CD8-positive, alpha-beta memory T cell (primary cell): ENCODE measurements at regions not wholly inside any gene's neighbourhood (a gene's known extent, or its start where the extent isn't known, plus 50 kb on each side); places are given as distances from the start of the nearest gene placed in this dataset.

Experiments used
- CTCF ChIA-PET: fragments of 350-600 bp; sonication (Branson Sonifier 250); formaldehyde crosslinking; loops from one replicate; lab custom pipeline; 2021; ENCODE audit warnings: antibody characterized with exemption; lab: Charles Lee
- POLR2A ChIA-PET: fragments of 350-600 bp; sonication (Branson Sonifier 250); formaldehyde crosslinking; loops from one replicate; lab custom pipeline; 2021; ENCODE audit warnings: antibody characterized with exemption; lab: Charles Lee
- DNase-seq, 5 donors: peaks; one replicate each; pipeline versions ENCODE4 v3.0.0 to v3.0.0-alpha.2; 2020 to 2022; ENCODE audit warnings: mixed read lengths in 1 of 5
- H3K27ac ChIP-seq: one replicate; pipeline ENCODE4 v1.7.0; 2013; ENCODE audit warnings: low read depth, mild to moderate bottlenecking, low read length, moderate library complexity
- H3K27me3 ChIP-seq: 2 replicates; pipeline ENCODE4 v1.7.0; 2013; ENCODE audit warnings: low read length, mild to moderate bottlenecking; ENCODE audit not compliant: insufficient read depth, poor library complexity, severe bottlenecking
- H3K36me3 ChIP-seq: 2 replicates; pipeline ENCODE4 v1.7.0; 2013; ENCODE audit warnings: mild to moderate bottlenecking, low read length, moderate library complexity; ENCODE audit not compliant: insufficient read depth
- H3K4me1 ChIP-seq: 2 replicates; pipeline ENCODE4 v1.7.0; 2013; ENCODE audit warnings: mild to moderate bottlenecking, low read length, moderate library complexity; ENCODE audit not compliant: insufficient read depth
- H3K4me3 ChIP-seq: 2 replicates; pipeline ENCODE4 v1.7.0; 2013; ENCODE audit warnings: mild to moderate bottlenecking, low read length
- H3K9me3 ChIP-seq: 2 replicates; pipeline ENCODE4 v1.7.0; 2013; ENCODE audit warnings: mild to moderate bottlenecking, low read length
- H3K27ac Mint-ChIP-seq, 8 donors: one replicate each; pipeline ENCODE4 v1.8.0; 2020 to 2021; ENCODE audit warnings: mixed read lengths in 8 of 8, mild to moderate bottlenecking in 6 of 8, inconsistent platforms in 3 of 8, moderate library complexity in 3 of 8
- H3K27me3 Mint-ChIP-seq, 2 donors: one replicate each; pipeline ENCODE4 v1.8.0; 2020 to 2021; ENCODE audit warnings: mixed read lengths in 2 of 2, mild to moderate bottlenecking in 1 of 2, moderate library complexity in 1 of 2
- H3K36me3 Mint-ChIP-seq, 3 donors: one replicate each; pipeline ENCODE4 v1.8.0; 2020 to 2021; ENCODE audit warnings: mixed read lengths in 3 of 3, inconsistent platforms in 1 of 3, mild to moderate bottlenecking in 1 of 3
- H3K4me1 Mint-ChIP-seq, 3 donors: one replicate each; pipeline ENCODE4 v1.8.0; 2020 to 2021; ENCODE audit warnings: mixed read lengths in 3 of 3, inconsistent platforms in 1 of 3, mild to moderate bottlenecking in 1 of 3
- H3K4me3 Mint-ChIP-seq, 7 donors: one replicate each; pipeline ENCODE4 v1.8.0; 2020 to 2021; ENCODE audit warnings: mixed read lengths in 7 of 7, mild to moderate bottlenecking in 6 of 7, moderate library complexity in 4 of 7, inconsistent platforms in 2 of 7
- H3K9me3 Mint-ChIP-seq, 5 donors: one replicate each; pipeline ENCODE4 v1.8.0; 2020 to 2022; ENCODE audit warnings: mixed read lengths in 5 of 5, mild to moderate bottlenecking in 3 of 5, moderate library complexity in 2 of 5, inconsistent platforms in 1 of 5

DNA sequence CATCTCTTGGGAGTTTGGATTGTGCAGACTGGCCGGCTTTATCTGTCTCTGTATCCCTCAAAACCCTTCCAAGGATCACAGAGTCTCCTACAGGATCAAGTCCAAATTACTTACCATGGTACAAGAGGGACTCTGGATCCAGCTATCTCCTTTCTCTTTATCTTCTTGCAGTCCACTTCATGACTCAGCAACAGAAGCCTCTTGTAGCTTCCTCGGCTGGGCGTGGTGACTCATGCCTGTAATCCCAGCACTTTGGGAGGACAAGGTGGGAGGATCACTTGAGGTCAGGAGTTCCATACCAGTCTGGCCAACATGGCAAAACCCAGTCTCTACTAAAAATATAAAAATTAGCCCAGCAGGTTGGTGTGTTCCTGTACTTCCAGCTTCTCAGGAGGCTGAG is 189.7 kb downstream of the BCAT1 start:
- no peaks in the 10 kb centered on the region for H3K4me1 ChIP-seq
- no peak overlapping the region for H3K4me3 ChIP-seq
- H3K4me3 Mint-ChIP-seq, result no peak overlapping the region
- peaks cover 1 to 14% of the 10 kb centered on the region in 2 donors for H3K27me3 Mint-ChIP-seq
- H3K27ac ChIP-seq, result no peak overlapping the region
- no peaks in the 10 kb centered on the region for H3K27me3 ChIP-seq
- no peaks in the 10 kb centered on the region for H3K9me3 Mint-ChIP-seq
- no peaks in the 10 kb centered on the region for H3K36me3 ChIP-seq
- CTCF ChIA-PET, result no interaction called here
- no peaks in the 10 kb centered on the region for H3K4me1 Mint-ChIP-seq
- no peaks in the 10 kb centered on the region for H3K36me3 Mint-ChIP-seq
- H3K27ac Mint-ChIP-seq, result no peak overlapping the region
- POLR2A ChIA-PET, result no interaction called here
- no peak for DNase-seq
- no peaks in the 10 kb centered on the region for H3K9me3 ChIP-seq

DNA sequence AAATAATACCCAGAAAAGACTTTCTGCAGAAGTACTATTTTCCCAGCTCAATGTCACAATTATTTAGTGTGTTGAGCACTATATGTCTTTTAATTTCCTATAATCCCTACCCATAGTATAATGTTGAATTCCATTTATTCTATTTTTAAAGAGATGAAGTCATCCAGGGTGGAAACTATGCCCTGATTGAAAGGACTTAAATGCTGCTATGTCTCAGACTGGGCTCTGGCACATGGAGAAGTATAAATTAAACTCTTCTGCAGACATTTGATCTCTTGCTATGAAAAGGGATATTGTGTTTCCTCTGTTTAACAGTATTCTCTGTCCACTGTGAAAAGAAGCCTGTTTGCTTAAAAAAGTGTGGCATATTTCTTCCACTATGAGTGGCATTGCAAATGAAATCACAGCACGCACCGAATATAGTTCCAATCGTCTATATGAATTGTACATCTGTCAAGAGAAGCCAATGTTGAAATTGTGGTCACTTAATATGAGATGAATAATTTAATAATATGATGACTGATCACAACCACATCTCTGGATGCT is 192.3 kb downstream of the BCAT1 start:
- Histone ChIP-seq H3K27ac (no peak overlapping the region), H3K4me3 (no peak overlapping the region), H3K4me1 (no peaks in the 10 kb centered on the region), H3K9me3 (no peaks in the 10 kb centered on the region), H3K36me3 (no peaks in the 10 kb centered on the region), H3K27me3 (no peaks in the 10 kb centered on the region)
- no peaks in the 10 kb centered on the region for H3K4me1 Mint-ChIP-seq
- no peaks in the 10 kb centered on the region for H3K9me3 Mint-ChIP-seq
- H3K27me3 Mint-ChIP-seq, result peaks cover 1 to 14% of the 10 kb centered on the region in 2 donors
- CTCF ChIA-PET, result no interaction called here
- POLR2A ChIA-PET, result no interaction called here
- no peak for DNase-seq
- no peak overlapping the region for H3K4me3 Mint-ChIP-seq
- H3K27ac Mint-ChIP-seq, result no peak overlapping the region
- no peaks in the 10 kb centered on the region for H3K36me3 Mint-ChIP-seq

DNA sequence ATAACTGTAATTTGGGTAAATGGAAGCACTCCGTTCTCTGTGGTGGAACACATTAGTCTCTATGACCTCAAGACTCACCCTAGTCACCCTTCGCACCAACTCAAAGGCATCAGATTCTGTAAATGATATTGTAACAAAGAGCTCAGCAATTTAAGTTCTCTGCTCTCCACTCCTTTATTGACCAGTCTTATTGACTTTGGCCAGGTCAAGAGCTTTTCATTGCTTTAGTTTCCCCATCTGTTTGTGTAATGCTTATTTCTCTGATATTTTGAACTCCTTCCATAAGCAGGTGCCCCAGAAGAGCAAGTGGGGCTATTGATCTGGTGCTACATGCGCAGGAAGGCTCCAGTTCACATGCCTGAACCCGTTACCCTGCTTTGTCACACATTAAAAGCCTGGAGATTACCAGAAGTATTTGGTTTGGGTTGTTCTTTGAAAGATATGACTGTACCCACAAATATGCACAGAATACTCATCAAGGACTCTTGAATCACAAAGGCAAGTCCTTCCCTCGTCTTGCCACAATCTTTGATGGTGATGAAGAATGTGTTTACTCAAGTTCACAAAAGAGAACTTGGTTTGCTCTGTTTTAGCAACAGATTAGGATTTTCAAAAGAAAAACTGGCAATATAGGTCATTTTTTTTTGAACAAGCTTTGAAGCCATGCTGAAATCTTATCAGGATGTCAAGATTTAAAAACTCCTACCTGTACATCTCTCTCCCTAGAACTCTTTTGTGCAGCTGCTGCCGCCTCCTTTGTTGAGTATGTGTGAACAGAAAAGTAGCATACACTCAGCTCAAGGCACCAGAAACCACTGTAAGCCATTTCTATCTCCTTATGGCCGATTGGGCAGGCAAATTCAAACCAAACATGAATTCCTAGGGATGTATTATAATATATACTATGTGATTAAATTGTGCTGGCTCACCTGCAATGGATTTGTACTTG is 193.9 kb downstream of the BCAT1 start:
- H3K4me3 Mint-ChIP-seq, result no peak overlapping the region
- ChIA-PET CTCF (no interaction called here), POLR2A (no interaction called here)
- no peak overlapping the region for H3K27ac Mint-ChIP-seq
- H3K9me3 ChIP-seq, result no peaks in the 10 kb centered on the region
- H3K27me3 Mint-ChIP-seq, result peaks cover 1 to 14% of the 10 kb centered on the region in 2 donors
- no peaks in the 10 kb centered on the region for H3K4me1 ChIP-seq
- H3K4me3 ChIP-seq, result no peak overlapping the region
- H3K27ac ChIP-seq, result no peak overlapping the region
- H3K36me3 ChIP-seq, result no peaks in the 10 kb centered on the region
- H3K4me1 Mint-ChIP-seq, result no peaks in the 10 kb centered on the region
- H3K36me3 Mint-ChIP-seq, result no peaks in the 10 kb centered on the region
- DNase-seq, result no peak
- H3K9me3 Mint-ChIP-seq, result no peaks in the 10 kb centered on the region
- H3K27me3 ChIP-seq, result no peaks in the 10 kb centered on the region

DNA sequence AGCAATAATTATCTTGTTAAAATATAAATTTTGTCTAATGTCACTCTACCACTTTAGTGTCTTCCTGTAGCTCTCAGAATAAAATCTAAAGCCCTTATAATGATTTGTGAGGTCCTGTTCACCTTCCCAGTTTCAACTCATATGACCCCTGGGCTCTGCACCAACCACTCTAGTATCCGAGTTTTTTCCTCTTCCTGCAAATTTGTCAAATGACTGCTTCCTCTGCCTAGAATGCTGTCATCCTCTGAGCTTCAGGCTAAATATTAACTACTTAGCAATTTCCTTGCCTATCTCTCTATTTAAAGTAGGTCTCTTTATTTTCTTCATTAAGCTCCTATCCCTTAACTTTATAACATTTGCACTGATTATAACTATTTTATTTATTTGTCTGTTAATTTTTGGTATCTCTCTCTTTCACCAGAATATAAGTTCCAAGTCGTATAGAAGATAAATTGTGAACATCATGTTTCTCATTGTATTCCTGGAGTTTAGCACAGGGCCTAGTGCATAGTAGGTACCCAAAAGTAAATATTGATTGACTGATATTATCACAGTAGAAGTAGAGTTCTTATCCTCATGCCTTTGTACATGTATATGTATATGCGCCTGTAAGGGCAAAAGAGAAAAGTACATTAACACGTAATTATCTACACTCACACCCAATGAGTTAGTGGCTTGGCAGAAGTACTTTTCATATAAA is 196.0 kb downstream of the BCAT1 start:
- Mint-ChIP-seq H3K27ac (no peak overlapping the region), H3K4me3 (no peak overlapping the region), H3K4me1 (no peaks in the 10 kb centered on the region), H3K9me3 (no peaks in the 10 kb centered on the region), H3K36me3 (no peaks in the 10 kb centered on the region), H3K27me3 (peaks cover 1 to 14% of the 10 kb centered on the region in 2 donors)
- no peak for DNase-seq
- CTCF ChIA-PET, result no interaction called here
- no peaks in the 10 kb centered on the region for H3K27me3 ChIP-seq
- H3K36me3 ChIP-seq, result no peaks in the 10 kb centered on the region
- H3K4me1 ChIP-seq, result no peaks in the 10 kb centered on the region
- no peak overlapping the region for H3K4me3 ChIP-seq
- no peak overlapping the region for H3K27ac ChIP-seq
- no peaks in the 10 kb centered on the region for H3K9me3 ChIP-seq
- POLR2A ChIA-PET, result no interaction called here

DNA sequence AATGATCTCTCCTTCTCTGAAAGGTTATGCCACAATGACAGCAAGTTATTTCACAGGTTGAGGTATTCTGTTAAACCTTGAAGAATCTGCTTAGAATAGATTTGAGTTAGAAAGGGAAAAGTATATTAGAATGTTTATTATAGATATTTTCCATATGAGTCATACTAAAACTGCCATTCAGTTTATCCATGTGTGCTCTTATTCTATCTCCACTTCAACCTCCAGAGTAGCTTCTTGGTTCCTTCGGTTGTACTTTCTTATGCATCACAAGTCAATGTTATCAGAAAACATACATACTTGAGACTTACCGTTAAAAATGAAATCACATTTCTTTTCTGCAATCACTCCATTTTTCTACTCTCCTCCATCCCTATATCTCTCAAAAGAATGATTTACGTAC is 197.7 kb downstream of the BCAT1 start:
- Histone ChIP-seq H3K27ac (no peak overlapping the region), H3K36me3 (no peaks in the 10 kb centered on the region), H3K27me3 (no peaks in the 10 kb centered on the region), H3K9me3 (no peaks in the 10 kb centered on the region), H3K4me1 (no peaks in the 10 kb centered on the region), H3K4me3 (no peak overlapping the region)
- CTCF ChIA-PET, result no interaction called here
- H3K4me3 Mint-ChIP-seq, result no peak overlapping the region
- DNase-seq, result no peak
- peaks cover 1 to 8% of the 10 kb centered on the region in 2 donors for H3K27me3 Mint-ChIP-seq
- POLR2A ChIA-PET, result no interaction called here
- H3K9me3 Mint-ChIP-seq, result no peaks in the 10 kb centered on the region
- H3K36me3 Mint-ChIP-seq, result no peaks in the 10 kb centered on the region
- no peaks in the 10 kb centered on the region for H3K4me1 Mint-ChIP-seq
- no peak overlapping the region for H3K27ac Mint-ChIP-seq

DNA sequence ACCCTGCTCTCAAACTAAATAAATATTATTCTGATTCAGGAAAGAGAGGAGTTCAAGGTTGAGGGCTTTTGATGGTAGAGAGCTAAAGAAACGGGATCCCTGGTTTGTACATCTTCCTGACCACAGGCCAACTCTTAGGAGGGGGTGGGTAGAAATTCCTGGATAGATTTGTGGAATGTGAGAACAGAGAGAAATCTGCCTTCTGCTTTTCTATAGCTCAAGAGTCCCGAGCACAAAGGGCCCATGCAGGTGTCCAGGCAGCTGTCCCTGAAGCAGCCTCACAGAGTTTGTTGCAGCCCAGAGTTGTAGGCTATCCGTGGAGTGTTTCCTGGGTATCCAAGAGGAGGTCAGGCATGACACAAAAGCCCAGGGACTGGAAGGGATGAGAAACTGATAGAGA is 198.6 kb downstream of the BCAT1 start:
- POLR2A ChIA-PET, result no interaction called here
- Mint-ChIP-seq H3K4me3 (no peak overlapping the region), H3K27ac (no peak overlapping the region)

DNA sequence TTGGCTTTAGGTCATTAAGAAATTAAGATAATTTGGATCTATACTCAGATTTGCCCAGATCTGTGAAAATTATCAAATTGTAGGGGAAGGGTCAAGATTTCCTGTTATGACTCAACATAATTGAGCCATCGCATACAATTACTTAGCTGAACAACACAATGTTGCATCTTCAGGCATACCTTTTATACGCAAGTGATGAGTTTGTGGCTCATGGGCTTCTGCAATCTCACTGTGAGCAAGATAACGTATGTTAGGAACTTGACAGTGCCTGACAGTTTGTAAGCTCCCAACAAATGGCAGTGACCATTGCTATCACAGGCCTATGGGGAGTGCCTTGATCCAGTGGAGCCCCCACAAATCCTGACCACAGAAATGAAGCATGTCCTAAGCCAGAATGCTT is 199.7 kb downstream of the BCAT1 start:
- H3K4me1 Mint-ChIP-seq, result no peaks in the 10 kb centered on the region
- Histone ChIP-seq H3K27ac (no peak overlapping the region), H3K4me3 (no peak overlapping the region), H3K36me3 (no peaks in the 10 kb centered on the region), H3K4me1 (no peaks in the 10 kb centered on the region), H3K27me3 (no peaks in the 10 kb centered on the region), H3K9me3 (no peaks in the 10 kb centered on the region)
- H3K27me3 Mint-ChIP-seq, result peaks cover 0 to 1% of the 10 kb centered on the region in 2 donors
- no peak overlapping the region for H3K4me3 Mint-ChIP-seq
- POLR2A ChIA-PET, result no interaction called here
- CTCF ChIA-PET, result no interaction called here
- no peak overlapping the region for H3K27ac Mint-ChIP-seq
- DNase-seq, result no peak
- no peaks in the 10 kb centered on the region for H3K36me3 Mint-ChIP-seq
- no peaks in the 10 kb centered on the region for H3K9me3 Mint-ChIP-seq

More for the DNA sequence above, 198.6 kb downstream of the BCAT1 start:
- no peaks in the 10 kb centered on the region for H3K4me1 Mint-ChIP-seq
- H3K36me3 ChIP-seq, result no peaks in the 10 kb centered on the region
- no peaks in the 10 kb centered on the region for H3K9me3 Mint-ChIP-seq
- CTCF ChIA-PET, result no interaction called here
- DNase-seq, result no peak
- no peaks in the 10 kb centered on the region for H3K36me3 Mint-ChIP-seq
- H3K9me3 ChIP-seq, result no peaks in the 10 kb centered on the region
- H3K4me3 ChIP-seq, result no peak overlapping the region
- H3K27me3 Mint-ChIP-seq, result peaks cover 1 to 5% of the 10 kb centered on the region in 2 donors
- no peaks in the 10 kb centered on the region for H3K4me1 ChIP-seq
- no peaks in the 10 kb centered on the region for H3K27me3 ChIP-seq
- no peak overlapping the region for H3K27ac ChIP-seq

DNA sequence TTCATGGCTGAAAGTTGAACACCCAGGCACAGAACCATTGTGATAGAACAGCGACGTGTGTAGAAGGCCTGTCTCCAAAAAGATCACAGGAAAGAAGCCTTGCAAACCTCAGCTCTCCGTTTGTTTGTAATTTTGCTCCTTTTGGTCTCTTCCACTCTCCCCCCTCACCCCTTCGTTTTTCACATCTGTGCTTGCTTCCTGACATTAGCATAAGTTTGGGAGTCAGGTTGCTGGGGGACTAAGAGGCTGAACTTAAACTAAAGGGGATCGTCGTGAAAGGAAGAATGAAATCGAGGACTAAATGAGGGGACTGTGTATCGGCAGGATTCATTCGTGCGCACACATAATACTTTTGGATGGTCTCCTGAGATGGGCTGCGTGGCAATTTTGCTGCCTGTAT is 200.6 kb downstream of the BCAT1 start:
- no peaks in the 10 kb centered on the region for H3K9me3 Mint-ChIP-seq
- CTCF ChIA-PET, result no interaction called here
- POLR2A ChIA-PET, result no interaction called here
- H3K27me3 Mint-ChIP-seq, result peaks cover 0 to 1% of the 10 kb centered on the region in 2 donors
- H3K27ac ChIP-seq, result no peak overlapping the region
- no peaks in the 10 kb centered on the region for H3K4me1 Mint-ChIP-seq
- no peaks in the 10 kb centered on the region for H3K27me3 ChIP-seq
- DNase-seq, result no peak
- H3K4me3 ChIP-seq, result no peak overlapping the region
- H3K4me1 ChIP-seq, result no peaks in the 10 kb centered on the region
- H3K9me3 ChIP-seq, result no peaks in the 10 kb centered on the region
- no peaks in the 10 kb centered on the region for H3K36me3 ChIP-seq
- no peak overlapping the region for H3K27ac Mint-ChIP-seq
- H3K36me3 Mint-ChIP-seq, result no peaks in the 10 kb centered on the region
- H3K4me3 Mint-ChIP-seq, result no peak overlapping the region
